ENCODE measurements at regions not wholly inside any gene's neighbourhood (a gene's known extent, or its start where the extent isn't known, plus 50 kb on each side); places are given as distances from the start of the nearest gene placed in this dataset.

- DNase-seq (ENCODE audit: low read depth): peak; percentile 12
- no peak for TF ChIP-seq CTCF (conservative IDR thresholded peaks at IDR 0.05; ENCODE audit: low read length)
- no peak overlapping the region for H3K4me3 ChIP-seq (ENCODE audit: low read length)
These were observed 385.4 kb upstream of the RND3 start for GRCh38 chr2:150872756-150873395.

- TF ChIP-seq CTCF (conservative IDR thresholded peaks at IDR 0.05; ENCODE audit: low read length): no peak
- no peak overlapping the region for H3K4me3 ChIP-seq (ENCODE audit: low read length)
- DNase-seq (ENCODE audit: low read depth): peak; percentile 43
These were observed 379.0 kb upstream of the RND3 start for GRCh38 chr2:150866431-150866830.

- DNase-seq (ENCODE audit: low read depth): no peak
- H3K4me3 ChIP-seq (ENCODE audit: low read length): no peak overlapping the region
- TF ChIP-seq CTCF (conservative IDR thresholded peaks at IDR 0.05; ENCODE audit: low read length): no peak
These were observed 376.2 kb upstream of the RND3 start for GRCh38 chr2:150863691-150864090.

- no peak for DNase-seq (ENCODE audit: low read depth)
- TF ChIP-seq CTCF (conservative IDR thresholded peaks at IDR 0.05; ENCODE audit: low read length): no peak
- H3K4me3 ChIP-seq (ENCODE audit: low read length): no peak overlapping the region
These were observed 372.8 kb upstream of the RND3 start for GRCh38 chr2:150860301-150860700.

GRCh38 chr2:150859877-150860276 is 372.4 kb upstream of the RND3 start:
- no peak overlapping the region for H3K4me3 ChIP-seq (ENCODE audit: low read length)
- no peak for DNase-seq (ENCODE audit: low read depth)
- TF ChIP-seq CTCF (conservative IDR thresholded peaks at IDR 0.05; ENCODE audit: low read length): no peak

- H3K4me3 ChIP-seq (ENCODE audit: low read length): no peak overlapping the region
- DNase-seq (ENCODE audit: low read depth): no peak
- no peak for TF ChIP-seq CTCF (conservative IDR thresholded peaks at IDR 0.05; ENCODE audit: low read length)
These were observed 371.7 kb upstream of the RND3 start for GRCh38 chr2:150859162-150859561.

GRCh38 chr2:150858382-150858781 is 370.9 kb upstream of the RND3 start:
- TF ChIP-seq CTCF (conservative IDR thresholded peaks at IDR 0.05; ENCODE audit: low read length): no peak
- DNase-seq (ENCODE audit: low read depth): no peak
- H3K4me3 ChIP-seq (ENCODE audit: low read length): no peak overlapping the region

Data from AG10803 (cell line).